Heart right ventricle (tissue), 16 donors: ENCODE measurements at regions not wholly inside any gene's neighbourhood (a gene's known extent, or its start where the extent isn't known, plus 50 kb on each side); places are given as distances from the start of the nearest gene placed in this dataset.

Source experiments
- ATAC-seq, 8 donors: fragments of 200-7000 bp; cut with Tn5 transposase; one replicate each; pipeline ENCODE4 v1.9.1; 2020; ENCODE audit warnings: mild to moderate bottlenecking in 8 of 8, moderate library complexity in 8 of 8, moderate number of reproducible peaks in 1 of 8
- DNase-seq, 2 donors: peaks; one replicate each; pipeline ENCODE4 v3.0.0-alpha.2; 2020
- H3K27ac ChIP-seq, 10 donors: fragments of 200-600 bp; sonication (generic) in 2 of 10; one replicate each; pipeline versions ENCODE4 v1.5.0 to v1.8.0; 2020 to 2022; ENCODE audit warnings: mild to moderate bottlenecking in 3 of 10
- H3K27me3 ChIP-seq, 7 donors: fragments of 200-600 bp; one replicate each; pipeline ENCODE4 v1.8.0; 2021 to 2022; ENCODE audit warnings: mild to moderate bottlenecking in 2 of 7
- H3K36me3 ChIP-seq, 9 donors: fragments of 200-600 bp; sonication (generic) in 1 of 9; one replicate each; pipeline versions ENCODE4 v1.5.0 to v1.8.0; 2020 to 2022; ENCODE audit warnings: mild to moderate bottlenecking in 2 of 9
- H3K4me1 ChIP-seq, 9 donors: fragments of 200-600 bp; sonication (generic) in 1 of 9; one replicate each; pipeline versions ENCODE4 v1.5.0 to v1.8.0; 2020 to 2022; ENCODE audit warnings: mild to moderate bottlenecking in 4 of 9
- H3K4me3 ChIP-seq, 10 donors: fragments of 200-600 bp; sonication (generic) in 2 of 10; one replicate each; pipeline versions ENCODE4 v1.5.0 to v1.8.0; 2020 to 2022; ENCODE audit warnings: mild to moderate bottlenecking in 7 of 10, moderate library complexity in 2 of 10
- H3K9me3 ChIP-seq, 11 donors: fragments of 200-600 bp in 10 of 11; sonication (generic) in 2 of 11; one replicate each; pipeline versions ENCODE4 v1.5.0 to v1.8.0; 2013 to 2022; ENCODE audit warnings: mild to moderate bottlenecking in 2 of 11, control low read depth in 1 of 11, moderate library complexity in 1 of 11
- WGBS, 2 donors: extraction: QIAGEN DNeasy Blood & Tissue Kit; methylation state at CpG; one replicate each; pipeline ENCODE4 v1.1.7; 2013; ENCODE audit warnings: inconsistent platforms in 1 of 2; 5-methylcytosine and 5-hydroxymethylcytosine counted together
- intact Hi-C, 10 donors: fragments of 100-400 bp; cut with DNase I; formaldehyde crosslinking; loops; one replicate each; pipeline versions ENCODE4 v1.11.1 to v1.14.2; 2022
- TF ChIP-seq, protein P1 (sequence below), 9 donors: fragments of 200-600 bp; sonication (generic) in 2 of 9; IDR thresholded peaks; one replicate each; pipeline versions ENCODE4 v1.5.0 to v1.8.0; 2021 to 2022; ENCODE audit warnings: antibody characterized with exemption in 9 of 9, mild to moderate bottlenecking in 5 of 9, moderate library complexity in 1 of 9
- donor health status: Arrhythmogenic right ventricular cardiomyopathy.
- donor health status: ischemic (EF 13 %, LVEDD 7.1; RV severe dilation, severe dysfunction).
- donor health status: healthy with polysubstance abuse.
- donor health status: DM: no; HTN: yes; CAD: no.
- donor health status: DM: no; HTN: no; CAD: no.
- donor health status: ischemic (EF 25% LVEDD 6.9; RV normal size, moderate dysfunction).
- donor health status: ischemic (EF 25% LVEDD 5.7; RV mildly dilated, moderate dysfunction).
- donor health status: healthy.
- donor health status: DM: yes; HTN: yes; CAD: no.
- donor health status: Ischemic cardiomyopathy.
- donor health status: ischemic (EF 35%, LVEDD 5.7; RV mildly dilated, moderate dysfunction).
- donor health status: nonischemic (EF 11% LVEDD 7.7; RV severe dilation, severe dysfunction).
- donor health status: DM: yes; HTN: yes; CAD: no.
- donor health status: PGD.
- donor health status: ischemic (EF 29% LVEDD 5.4; RV normal size, mild dysfunction).
- donor health status: nonischemic (EF 23%, LVEDD 6.1; RV moderate dilation, normal function).

DNA sequence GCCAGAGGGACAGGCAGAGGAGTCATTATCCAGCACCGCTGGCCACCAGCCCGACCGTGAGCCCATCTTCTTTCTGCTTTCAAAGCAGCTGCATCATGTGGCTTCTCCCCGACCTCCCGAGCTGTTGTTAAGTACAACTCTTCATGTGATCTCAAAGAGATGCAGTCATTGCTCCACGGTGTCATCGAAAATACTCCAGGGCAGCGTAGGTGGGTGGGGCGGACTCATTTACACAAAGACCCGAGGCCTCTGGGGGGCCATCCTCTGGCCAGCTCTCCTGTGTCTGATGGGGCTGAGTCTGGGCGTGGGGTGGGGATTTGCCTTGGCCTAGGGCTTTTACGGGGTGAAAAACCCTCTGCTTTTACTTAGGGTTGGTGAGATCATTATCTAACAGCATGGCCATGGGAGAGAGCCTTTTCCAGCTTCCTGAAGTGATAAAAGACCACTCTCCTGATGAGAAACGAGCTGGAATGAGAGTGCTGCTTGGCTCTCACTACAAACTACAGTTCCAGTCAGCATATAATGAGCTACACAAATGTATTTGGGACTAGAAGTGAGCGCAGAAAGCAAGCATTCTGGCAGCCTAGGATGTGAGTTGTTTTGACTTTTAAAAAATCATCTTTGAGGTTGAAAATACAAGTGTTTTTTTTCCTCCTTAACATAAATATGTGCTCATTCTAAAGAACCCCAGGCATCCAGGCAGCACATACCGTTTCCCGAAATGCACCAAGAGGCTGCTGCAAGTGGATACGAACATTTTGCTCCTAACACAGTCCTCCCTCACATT lies 165.0 kb downstream of the RHOU start:
- TF ChIP-seq, protein P1, sequence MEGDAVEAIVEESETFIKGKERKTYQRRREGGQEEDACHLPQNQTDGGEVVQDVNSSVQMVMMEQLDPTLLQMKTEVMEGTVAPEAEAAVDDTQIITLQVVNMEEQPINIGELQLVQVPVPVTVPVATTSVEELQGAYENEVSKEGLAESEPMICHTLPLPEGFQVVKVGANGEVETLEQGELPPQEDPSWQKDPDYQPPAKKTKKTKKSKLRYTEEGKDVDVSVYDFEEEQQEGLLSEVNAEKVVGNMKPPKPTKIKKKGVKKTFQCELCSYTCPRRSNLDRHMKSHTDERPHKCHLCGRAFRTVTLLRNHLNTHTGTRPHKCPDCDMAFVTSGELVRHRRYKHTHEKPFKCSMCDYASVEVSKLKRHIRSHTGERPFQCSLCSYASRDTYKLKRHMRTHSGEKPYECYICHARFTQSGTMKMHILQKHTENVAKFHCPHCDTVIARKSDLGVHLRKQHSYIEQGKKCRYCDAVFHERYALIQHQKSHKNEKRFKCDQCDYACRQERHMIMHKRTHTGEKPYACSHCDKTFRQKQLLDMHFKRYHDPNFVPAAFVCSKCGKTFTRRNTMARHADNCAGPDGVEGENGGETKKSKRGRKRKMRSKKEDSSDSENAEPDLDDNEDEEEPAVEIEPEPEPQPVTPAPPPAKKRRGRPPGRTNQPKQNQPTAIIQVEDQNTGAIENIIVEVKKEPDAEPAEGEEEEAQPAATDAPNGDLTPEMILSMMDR (IDR thresholded peaks at IDR 0.05) = no peak
- no peaks in the 10 kb centered on the region for H3K36me3 ChIP-seq
- DNase-seq (no peak), ATAC-seq (no peak)
- no peak overlapping the region for H3K4me3 ChIP-seq
- H3K27ac ChIP-seq = no peak overlapping the region
- intact Hi-C loops = loop anchor here in 1 of 10 donors (5.0 kb wide), 1 partner anchor 327 kb away; no protein-coding TSS in a partner anchor
- WGBS, 2 donors = 52 to 58% methylated on average over 17 of the region's 17 CpGs
- H3K27me3 ChIP-seq = peaks cover 0 to 14% (median 0%) of the 10 kb centered on the region in 7 donors
- H3K9me3 ChIP-seq = peaks cover 0 to 12% (median 0%) of the 10 kb centered on the region in 11 donors
- peaks cover 0 to 21% (median 13%) of the 10 kb centered on the region in 9 donors for H3K4me1 ChIP-seq

DNA sequence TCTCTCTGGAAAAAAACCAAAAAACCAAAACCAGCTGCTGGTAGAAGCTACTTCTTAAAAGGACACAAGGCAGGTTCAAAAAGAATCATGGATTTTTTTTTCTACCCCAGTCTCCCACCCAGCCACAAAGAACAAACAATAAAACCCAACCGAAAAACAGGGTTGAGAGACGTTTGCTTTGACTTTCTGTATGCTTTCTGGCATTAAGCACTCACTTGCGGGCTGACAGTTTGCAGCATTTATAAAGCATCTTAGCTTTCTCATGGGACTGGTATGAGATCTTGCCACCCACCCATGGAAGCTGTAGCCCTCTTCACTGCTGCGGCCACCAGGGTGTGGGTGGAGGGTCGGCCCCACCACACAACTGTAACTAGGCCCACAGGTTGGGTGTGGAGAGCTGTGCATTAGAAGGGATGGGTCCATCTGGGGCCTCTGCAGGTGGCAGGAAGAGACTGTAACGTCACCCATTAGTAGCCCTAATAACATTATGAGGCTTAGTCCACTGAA lies 165.7 kb downstream of the RHOU start:
- TF ChIP-seq, protein P1 (IDR thresholded peaks at IDR 0.05) = no peak
- no peak overlapping the region for H3K4me3 ChIP-seq
- peaks cover 0 to 12% (median 0%) of the 10 kb centered on the region in 11 donors for H3K9me3 ChIP-seq
- H3K4me1 ChIP-seq = peaks cover 0 to 21% (median 13%) of the 10 kb centered on the region in 9 donors
- no peak for ATAC-seq
- 73 to 79% methylated on average over 6 of the region's 6 CpGs for WGBS, 2 donors
- H3K36me3 ChIP-seq = no peaks in the 10 kb centered on the region
- H3K27me3 ChIP-seq = peaks cover 0 to 14% (median 0%) of the 10 kb centered on the region in 7 donors
- H3K27ac ChIP-seq = no peak overlapping the region
- intact Hi-C loops = loop anchor here in 1 of 10 donors (5.0 kb wide), 1 partner anchor 326 kb away; no protein-coding TSS in a partner anchor
- DNase-seq = no peak

DNA sequence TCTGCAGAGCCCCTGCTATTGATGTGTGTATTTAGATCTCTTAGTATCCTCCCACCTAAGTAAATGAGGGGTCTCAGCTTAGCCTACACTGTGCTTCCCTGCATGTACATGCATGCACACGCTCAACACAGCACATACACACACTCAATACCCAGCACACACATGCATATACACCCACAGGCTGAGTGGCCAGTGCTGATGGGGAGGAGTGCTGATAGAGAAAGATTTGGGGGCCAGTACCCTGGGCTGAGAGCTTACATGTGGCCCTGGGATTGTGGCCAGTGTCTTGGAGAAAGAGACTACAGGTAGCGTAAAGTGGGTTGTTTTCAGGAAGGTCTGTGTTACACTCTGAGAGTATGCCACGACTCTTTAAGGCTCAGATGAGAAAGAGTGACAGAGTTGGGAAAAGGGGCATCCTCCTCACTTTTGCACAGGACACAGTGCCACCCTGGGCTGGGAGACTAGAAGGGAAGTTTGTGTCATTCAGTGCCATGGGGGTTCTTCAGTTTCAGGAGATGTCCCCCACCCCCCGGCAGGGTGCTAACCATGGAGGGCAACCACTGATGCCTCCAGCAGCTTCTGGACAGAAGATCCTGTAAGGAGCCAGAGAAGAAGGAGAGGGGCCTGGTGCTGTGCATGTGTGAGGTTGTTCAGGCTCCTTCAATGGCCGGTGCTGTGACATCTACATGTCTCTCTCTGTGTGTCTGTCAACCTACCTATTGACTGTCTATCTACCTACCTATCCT lies 166.8 kb downstream of the RHOU start:
- TF ChIP-seq, protein P1 (IDR thresholded peaks at IDR 0.05) = no peak
- DNase-seq (no peak), ATAC-seq (no peak)
- 68 to 86% methylated on average over 5 of the region's 5 CpGs for WGBS, 2 donors
- Histone ChIP-seq H3K9me3 (peaks cover 0 to 12% (median 0%) of the 10 kb centered on the region in 11 donors), H3K27me3 (peaks cover 0 to 11% (median 0%) of the 10 kb centered on the region in 7 donors), H3K4me3 (no peak overlapping the region), H3K27ac (no peak overlapping the region), H3K4me1 (peaks cover 0 to 21% (median 13%) of the 10 kb centered on the region in 9 donors), H3K36me3 (no peaks in the 10 kb centered on the region)
- intact Hi-C loops = loop anchor here in 1 of 10 donors (5.0 kb wide), 1 partner anchor 325 kb away; no protein-coding TSS in a partner anchor
